ENCODE measurements at regions not wholly inside any gene's neighbourhood (a gene's known extent, or its start where the extent isn't known, plus 50 kb on each side); places are given as distances from the start of the nearest gene placed in this dataset.

- H3K4me1 ChIP-seq (ENCODE audit: control insufficient read depth, insufficient read depth, low read length): no peaks in the 10 kb centered on the region
- H3K9me3 ChIP-seq (ENCODE audit: control insufficient read depth, insufficient read depth, low read length): no peaks in the 10 kb centered on the region
- DNase-seq: no peak
- Mint-ChIP-seq H3K4me3 (no peak overlapping the region), H3K36me3 (no peaks in the 10 kb centered on the region), H3K27ac (no peak overlapping the region), H3K27me3 (ENCODE audit: low read depth in 2 of 2) (peaks cover 0 to 15% of the 10 kb centered on the region in 2 donors), H3K4me1 (no peaks in the 10 kb centered on the region), H3K9me3 (no peaks in the 10 kb centered on the region)
- no peak for TF ChIP-seq CTCF (IDR thresholded peaks at IDR 0.05)
- WGBS (ENCODE audit: insufficient coverage): 100% methylated on average over 1 of the region's 1 CpG
- intact Hi-C loops (cut with micrococcal nuclease): no loop called here
- no peaks in the 10 kb centered on the region for H3K36me3 ChIP-seq (ENCODE audit: control insufficient read depth, insufficient read depth, low read length)
- H3K27me3 ChIP-seq (ENCODE audit: control insufficient read depth, insufficient read depth, low read length): no peaks in the 10 kb centered on the region
- H3K4me3 ChIP-seq (ENCODE audit: low read length): no peak overlapping the region
- no peak overlapping the region for H3K27ac ChIP-seq (ENCODE audit: low read length)
- ATAC-seq: no peak
Measured at GRCh38 chrX:113009837-113010236, 169.2 kb upstream of the AMOT start.

- WGBS (ENCODE audit: insufficient coverage): 75% methylated on average over 3 of the region's 3 CpGs
- no peak for ATAC-seq
- Mint-ChIP-seq H3K4me1 (no peaks in the 10 kb centered on the region), H3K36me3 (no peaks in the 10 kb centered on the region), H3K9me3 (no peaks in the 10 kb centered on the region), H3K27ac (no peak overlapping the region), H3K4me3 (no peak overlapping the region), H3K27me3 (ENCODE audit: low read depth in 2 of 2) (peaks cover 0 to 8% of the 10 kb centered on the region in 2 donors)
- Histone ChIP-seq H3K4me1 (ENCODE audit: control insufficient read depth, insufficient read depth, low read length) (no peaks in the 10 kb centered on the region), H3K4me3 (ENCODE audit: low read length) (no peak overlapping the region), H3K36me3 (ENCODE audit: control insufficient read depth, insufficient read depth, low read length) (no peaks in the 10 kb centered on the region), H3K27me3 (ENCODE audit: control insufficient read depth, insufficient read depth, low read length) (no peaks in the 10 kb centered on the region), H3K9me3 (ENCODE audit: control insufficient read depth, insufficient read depth, low read length) (no peaks in the 10 kb centered on the region), H3K27ac (ENCODE audit: low read length) (no peak overlapping the region)
- no peak for DNase-seq
- intact Hi-C loops (cut with micrococcal nuclease): no loop called here
- no peak for TF ChIP-seq CTCF (IDR thresholded peaks at IDR 0.05)
Measured at GRCh38 chrX:113009029-113009428, 168.4 kb upstream of the AMOT start.

GRCh38 chrX:113001836-113002235, 161.2 kb upstream of the AMOT start:
- no peak for DNase-seq
- no peak for ATAC-seq
- peaks cover 13 to 16% of the 10 kb centered on the region in 2 donors for H3K4me1 Mint-ChIP-seq
- no peaks in the 10 kb centered on the region for H3K27me3 ChIP-seq (ENCODE audit: control insufficient read depth, insufficient read depth, low read length)
- WGBS (ENCODE audit: insufficient coverage): 100% methylated on average over 1 of the region's 6 CpGs
- H3K4me1 ChIP-seq (ENCODE audit: control insufficient read depth, insufficient read depth, low read length): no peaks in the 10 kb centered on the region
- no peaks in the 10 kb centered on the region for H3K9me3 Mint-ChIP-seq
- H3K36me3 Mint-ChIP-seq: no peaks in the 10 kb centered on the region
- no peak overlapping the region for H3K4me3 Mint-ChIP-seq
- no peak overlapping the region for H3K4me3 ChIP-seq (ENCODE audit: low read length)
- intact Hi-C loops (cut with micrococcal nuclease): no loop called here
- H3K36me3 ChIP-seq (ENCODE audit: control insufficient read depth, insufficient read depth, low read length): no peaks in the 10 kb centered on the region
- no peaks in the 10 kb centered on the region for H3K9me3 ChIP-seq (ENCODE audit: control insufficient read depth, insufficient read depth, low read length)
- no peak overlapping the region for H3K27ac Mint-ChIP-seq
- peaks cover 0 to 4% of the 10 kb centered on the region in 2 donors for H3K27me3 Mint-ChIP-seq (ENCODE audit: low read depth in 2 of 2)
- TF ChIP-seq CTCF (IDR thresholded peaks at IDR 0.05): no peak
- H3K27ac ChIP-seq (ENCODE audit: low read length): no peak overlapping the region

GRCh38 chrX:112997991-112998390, 157.4 kb upstream of the AMOT start:
- TF ChIP-seq CTCF (IDR thresholded peaks at IDR 0.05): no peak
- H3K4me1 Mint-ChIP-seq: peaks cover 13 to 16% of the 10 kb centered on the region in 2 donors

More at GRCh38 chrX:112997991-112998390, 157.4 kb upstream of the AMOT start:
- Mint-ChIP-seq H3K36me3 (no peaks in the 10 kb centered on the region), H3K27ac (no peak overlapping the region), H3K9me3 (no peaks in the 10 kb centered on the region), H3K27me3 (ENCODE audit: low read depth in 2 of 2) (no peaks in the 10 kb centered on the region), H3K4me3 (no peak overlapping the region)
- no peaks in the 10 kb centered on the region for H3K4me1 ChIP-seq (ENCODE audit: control insufficient read depth, insufficient read depth, low read length)
- DNase-seq (no peak), ATAC-seq (no peak)
- intact Hi-C loops (cut with micrococcal nuclease): no loop called here
- H3K4me3 ChIP-seq (ENCODE audit: low read length): no peak overlapping the region
- H3K27ac ChIP-seq (ENCODE audit: low read length): no peak overlapping the region
- no peaks in the 10 kb centered on the region for H3K36me3 ChIP-seq (ENCODE audit: control insufficient read depth, insufficient read depth, low read length)
- no peaks in the 10 kb centered on the region for H3K9me3 ChIP-seq (ENCODE audit: control insufficient read depth, insufficient read depth, low read length)
- WGBS (ENCODE audit: insufficient coverage): 86% methylated on average over 1 of the region's 1 CpG
- H3K27me3 ChIP-seq (ENCODE audit: control insufficient read depth, insufficient read depth, low read length): no peaks in the 10 kb centered on the region

All from natural killer cell (primary cell).